PC-9 (cell line): ENCODE measurements at regions not wholly inside any gene's neighbourhood (a gene's known extent, or its start where the extent isn't known, plus 50 kb on each side); places are given as distances from the start of the nearest gene placed in this dataset.

Experiments
- CTCF ChIP-seq: fragments of 200-600 bp; sonication (generic); conservative IDR thresholded peaks from 2 replicates; pipeline ENCODE4 v1.6.1; 2017; ENCODE audit warnings: mixed run types, antibody characterized with exemption, mild to moderate bottlenecking, moderate library complexity
- EZH2 ChIP-seq: fragments of 200-600 bp; sonication (generic); IDR thresholded peaks from 2 replicates; pipeline ENCODE4 v1.8.0; 2017; ENCODE audit warnings: antibody characterized with exemption, low read depth

- TF ChIP-seq CTCF (no peak), EZH2 (no peak)
Measured at GRCh38 chr4:23279377-23279986, 586.7 kb downstream of the GBA3 start.
